Suprapubic skin (tissue), 4 donors: ENCODE measurements at regions not wholly inside any gene's neighbourhood (a gene's known extent, or its start where the extent isn't known, plus 50 kb on each side); places are given as distances from the start of the nearest gene placed in this dataset.

Experiments
- DNase-seq, 2 donors: peaks; one replicate each; pipeline ENCODE4 v3.0.0-alpha.2; 2019; ENCODE audit warnings: low spot score in 2 of 2
- H3K27ac ChIP-seq: fragments of 200-600 bp; sonication (generic); one replicate; pipeline ENCODE4 v1.5.1; 2019
- H3K27me3 ChIP-seq: fragments of 200-600 bp; sonication (generic); one replicate; pipeline ENCODE4 v1.5.1; 2019
- H3K36me3 ChIP-seq: fragments of 200-600 bp; sonication (generic); one replicate; pipeline ENCODE4 v1.5.1; 2019
- H3K4me1 ChIP-seq: fragments of 200-600 bp; sonication (generic); one replicate; pipeline ENCODE4 v1.5.1; 2019
- H3K4me3 ChIP-seq: fragments of 200-600 bp; sonication (generic); one replicate; pipeline ENCODE4 v1.5.1; 2019; ENCODE audit warnings: mild to moderate bottlenecking
- H3K9me3 ChIP-seq: fragments of 200-600 bp; sonication (generic); one replicate; pipeline ENCODE4 v1.5.1; 2019
- EP300 ChIP-seq: sonication (generic); formaldehyde crosslinking; IDR thresholded peaks from one replicate; pipeline ENCODE4 v1.6.1; 2017; ENCODE audit warnings: antibody characterized with exemption
- POLR2A ChIP-seq, 2 donors: fragments of 450-650 bp; IDR thresholded peaks; one replicate each; pipeline ENCODE4 v1.6.1; 2017; ENCODE audit warnings: antibody characterized with exemption in 2 of 2, mild to moderate bottlenecking in 2 of 2, moderate library complexity in 2 of 2
- POLR2AphosphoS5 ChIP-seq, 3 donors: sonication (generic); formaldehyde crosslinking; IDR thresholded peaks; one replicate each; pipeline ENCODE4 v1.6.1; 2017; ENCODE audit warnings: antibody characterized with exemption in 3 of 3
- WGBS: methylation state at CpG from one replicate; pipeline ENCODE4 v1.1.5; 2018; 5-methylcytosine and 5-hydroxymethylcytosine counted together
- TF ChIP-seq, protein P1 (sequence below), 2 donors: fragments of 200-600 bp in 1 of 2; fragments of 450-650 bp in 1 of 2; sonication (generic) in 1 of 2; IDR thresholded peaks; one replicate each; pipeline ENCODE4 v1.5.1; 2016 to 2019; ENCODE audit warnings: antibody characterized with exemption in 2 of 2, mild to moderate bottlenecking in 1 of 2, moderate library complexity in 1 of 2

DNA sequence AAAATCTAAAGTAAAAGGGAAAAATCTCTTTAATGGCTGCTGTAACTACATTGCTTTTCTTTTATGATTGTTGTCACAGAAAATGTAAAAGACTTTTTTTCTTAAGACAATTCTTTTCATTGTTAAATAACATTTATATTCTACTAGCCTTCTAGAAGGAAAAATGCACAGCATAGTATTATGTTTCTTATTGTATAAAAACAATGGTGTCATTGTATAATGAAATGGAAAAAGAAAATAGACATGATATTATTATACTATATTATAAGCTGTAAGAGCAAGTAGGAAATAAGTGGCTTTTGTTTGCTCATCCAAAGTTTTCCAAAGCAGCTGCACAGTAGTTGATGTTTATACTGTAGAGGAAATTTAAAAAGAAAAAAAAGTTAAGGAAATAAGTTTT, 1021.7 kb downstream of the EFNA5 start:
- no peaks in the 10 kb centered on the region for H3K4me1 ChIP-seq
- TF ChIP-seq POLR2A (IDR thresholded peaks at IDR 0.05) (no peak), EP300 (no peak), POLR2AphosphoS5 (IDR thresholded peaks at IDR 0.05) (no peak)
- TF ChIP-seq, protein P1, sequence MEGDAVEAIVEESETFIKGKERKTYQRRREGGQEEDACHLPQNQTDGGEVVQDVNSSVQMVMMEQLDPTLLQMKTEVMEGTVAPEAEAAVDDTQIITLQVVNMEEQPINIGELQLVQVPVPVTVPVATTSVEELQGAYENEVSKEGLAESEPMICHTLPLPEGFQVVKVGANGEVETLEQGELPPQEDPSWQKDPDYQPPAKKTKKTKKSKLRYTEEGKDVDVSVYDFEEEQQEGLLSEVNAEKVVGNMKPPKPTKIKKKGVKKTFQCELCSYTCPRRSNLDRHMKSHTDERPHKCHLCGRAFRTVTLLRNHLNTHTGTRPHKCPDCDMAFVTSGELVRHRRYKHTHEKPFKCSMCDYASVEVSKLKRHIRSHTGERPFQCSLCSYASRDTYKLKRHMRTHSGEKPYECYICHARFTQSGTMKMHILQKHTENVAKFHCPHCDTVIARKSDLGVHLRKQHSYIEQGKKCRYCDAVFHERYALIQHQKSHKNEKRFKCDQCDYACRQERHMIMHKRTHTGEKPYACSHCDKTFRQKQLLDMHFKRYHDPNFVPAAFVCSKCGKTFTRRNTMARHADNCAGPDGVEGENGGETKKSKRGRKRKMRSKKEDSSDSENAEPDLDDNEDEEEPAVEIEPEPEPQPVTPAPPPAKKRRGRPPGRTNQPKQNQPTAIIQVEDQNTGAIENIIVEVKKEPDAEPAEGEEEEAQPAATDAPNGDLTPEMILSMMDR (IDR thresholded peaks at IDR 0.05): no peak
- no peaks in the 10 kb centered on the region for H3K27me3 ChIP-seq
- no peak overlapping the region for H3K27ac ChIP-seq
- no peaks in the 10 kb centered on the region for H3K36me3 ChIP-seq
- H3K4me3 ChIP-seq: no peak overlapping the region
- H3K9me3 ChIP-seq: peaks cover 1% of the 10 kb centered on the region
- DNase-seq: no peak

GRCh38 chr5:106648401-106648800, 1022.3 kb downstream of the EFNA5 start:
- 85% methylated on average over 2 of the region's 2 CpGs for WGBS
- Histone ChIP-seq H3K9me3 (no peaks in the 10 kb centered on the region), H3K27me3 (no peaks in the 10 kb centered on the region), H3K27ac (no peak overlapping the region), H3K36me3 (no peaks in the 10 kb centered on the region), H3K4me1 (no peaks in the 10 kb centered on the region), H3K4me3 (no peak overlapping the region)
- no peak for DNase-seq
- TF ChIP-seq, protein P1 (IDR thresholded peaks at IDR 0.05): no peak
- no peak for TF ChIP-seq POLR2AphosphoS5 (IDR thresholded peaks at IDR 0.05)
- TF ChIP-seq POLR2A (IDR thresholded peaks at IDR 0.05): no peak
- TF ChIP-seq EP300: no peak

DNA sequence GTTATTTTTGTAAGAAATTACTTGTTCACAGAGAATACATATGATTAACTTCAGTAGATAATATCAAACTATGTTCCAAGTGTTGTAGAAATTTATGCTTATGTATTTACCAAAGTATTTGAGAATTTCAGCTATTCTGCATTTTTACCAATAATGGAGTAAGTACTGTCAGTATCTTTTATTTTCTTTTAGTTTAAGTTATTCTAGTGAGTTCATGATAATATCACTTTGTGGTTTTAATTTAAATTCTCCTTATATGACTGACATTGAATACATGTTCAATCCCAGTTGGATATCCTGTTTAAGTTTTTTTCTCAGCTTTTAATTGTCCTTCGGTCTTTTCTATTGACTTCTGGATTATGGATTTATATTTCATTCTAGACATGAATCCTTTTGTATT, 1024.6 kb downstream of the EFNA5 start:
- 88% methylated on average over 1 of the region's 1 CpG for WGBS
- no peaks in the 10 kb centered on the region for H3K27me3 ChIP-seq
- H3K36me3 ChIP-seq: no peaks in the 10 kb centered on the region
- no peak overlapping the region for H3K27ac ChIP-seq
- H3K4me1 ChIP-seq: no peaks in the 10 kb centered on the region
- TF ChIP-seq EP300: no peak
- TF ChIP-seq POLR2A (IDR thresholded peaks at IDR 0.05): no peak
- no peak for DNase-seq
- no peak overlapping the region for H3K4me3 ChIP-seq
- no peaks in the 10 kb centered on the region for H3K9me3 ChIP-seq

- TF ChIP-seq POLR2AphosphoS5 (IDR thresholded peaks at IDR 0.05) (no peak), EP300 (no peak), POLR2A (IDR thresholded peaks at IDR 0.05) (no peak)
- TF ChIP-seq, protein P1 (IDR thresholded peaks at IDR 0.05): no peak
- H3K9me3 ChIP-seq: no peaks in the 10 kb centered on the region
- H3K27ac ChIP-seq: no peak overlapping the region
- H3K36me3 ChIP-seq: no peaks in the 10 kb centered on the region
- no peak overlapping the region for H3K4me3 ChIP-seq
- WGBS: 81% methylated on average over 1 of the region's 1 CpG
- H3K4me1 ChIP-seq: no peaks in the 10 kb centered on the region
- DNase-seq: no peak
- H3K27me3 ChIP-seq: no peaks in the 10 kb centered on the region
Measured at GRCh38 chr5:106640511-106640910, 1030.2 kb downstream of the EFNA5 start.

DNA sequence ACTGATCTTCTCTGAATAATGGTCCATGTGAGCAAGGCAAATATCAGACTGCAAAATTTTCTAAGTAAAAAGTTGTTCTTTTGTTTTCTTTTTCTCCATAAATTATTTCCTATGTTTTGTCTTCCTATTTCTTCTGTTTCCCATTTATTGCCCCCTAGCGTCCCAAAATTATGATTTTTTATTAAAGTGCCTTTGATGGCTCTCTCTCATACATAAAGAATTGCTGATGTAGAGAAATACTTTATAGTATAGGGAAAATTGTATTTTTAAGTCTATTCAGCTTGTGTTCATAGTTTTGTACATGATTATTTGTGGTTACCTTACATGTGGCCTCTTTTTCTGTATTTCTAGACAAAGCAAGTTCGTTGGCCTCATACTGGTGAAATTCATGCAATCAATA, 1031.2 kb downstream of the EFNA5 start:
- 69% methylated on average over 2 of the region's 2 CpGs for WGBS
- Histone ChIP-seq H3K36me3 (no peaks in the 10 kb centered on the region), H3K27me3 (no peaks in the 10 kb centered on the region), H3K27ac (no peak overlapping the region), H3K4me3 (no peak overlapping the region), H3K4me1 (no peaks in the 10 kb centered on the region), H3K9me3 (no peaks in the 10 kb centered on the region)
- TF ChIP-seq POLR2AphosphoS5 (IDR thresholded peaks at IDR 0.05) (no peak), POLR2A (IDR thresholded peaks at IDR 0.05) (no peak), EP300 (no peak)
- TF ChIP-seq, protein P1 (IDR thresholded peaks at IDR 0.05): no peak
- DNase-seq: no peak

DNA sequence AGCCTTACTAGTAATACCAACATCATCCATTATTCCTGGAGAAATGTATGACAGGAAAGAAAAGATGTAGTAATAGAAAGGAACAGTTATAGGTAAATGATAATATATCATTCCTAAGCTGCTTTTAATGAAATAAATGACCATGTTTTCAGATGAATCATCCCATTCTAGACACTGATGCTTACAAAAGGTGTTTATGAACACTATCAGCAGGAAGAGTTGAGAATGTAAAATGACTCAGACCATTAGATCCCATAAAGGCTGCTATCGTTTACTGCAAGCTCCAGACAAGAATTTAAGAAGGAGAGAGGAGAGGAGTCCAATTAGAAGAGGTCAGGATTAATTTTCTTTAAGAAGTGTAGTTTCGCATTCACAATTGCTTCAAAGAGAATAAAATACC, 1033.5 kb downstream of the EFNA5 start:
- Histone ChIP-seq H3K27ac (no peak overlapping the region), H3K4me1 (no peaks in the 10 kb centered on the region), H3K9me3 (no peaks in the 10 kb centered on the region), H3K36me3 (no peaks in the 10 kb centered on the region), H3K4me3 (no peak overlapping the region), H3K27me3 (no peaks in the 10 kb centered on the region)
- no peak for DNase-seq
- 87% methylated on average over 2 of the region's 2 CpGs for WGBS
- no peak for TF ChIP-seq POLR2A (IDR thresholded peaks at IDR 0.05)
- TF ChIP-seq EP300: no peak
- TF ChIP-seq POLR2AphosphoS5 (IDR thresholded peaks at IDR 0.05): no peak
- TF ChIP-seq, protein P1 (IDR thresholded peaks at IDR 0.05): no peak
